T-helper 2 cell (primary cell): ENCODE measurements at regions not wholly inside any gene's neighbourhood (a gene's known extent, or its start where the extent isn't known, plus 50 kb on each side); places are given as distances from the start of the nearest gene placed in this dataset.
"Not testable (repeated sequence)": the region's sequence is repeated elsewhere in the genome, so short reads cannot be mapped to it uniquely, and the experiment has no call there.

Experiments used
- DNase-seq, 5 experiments: peaks; one replicate each; pipeline versions ENCODE4 v3.0.0 to v3.0.0-alpha.2; 2012 to 2022

DNA sequence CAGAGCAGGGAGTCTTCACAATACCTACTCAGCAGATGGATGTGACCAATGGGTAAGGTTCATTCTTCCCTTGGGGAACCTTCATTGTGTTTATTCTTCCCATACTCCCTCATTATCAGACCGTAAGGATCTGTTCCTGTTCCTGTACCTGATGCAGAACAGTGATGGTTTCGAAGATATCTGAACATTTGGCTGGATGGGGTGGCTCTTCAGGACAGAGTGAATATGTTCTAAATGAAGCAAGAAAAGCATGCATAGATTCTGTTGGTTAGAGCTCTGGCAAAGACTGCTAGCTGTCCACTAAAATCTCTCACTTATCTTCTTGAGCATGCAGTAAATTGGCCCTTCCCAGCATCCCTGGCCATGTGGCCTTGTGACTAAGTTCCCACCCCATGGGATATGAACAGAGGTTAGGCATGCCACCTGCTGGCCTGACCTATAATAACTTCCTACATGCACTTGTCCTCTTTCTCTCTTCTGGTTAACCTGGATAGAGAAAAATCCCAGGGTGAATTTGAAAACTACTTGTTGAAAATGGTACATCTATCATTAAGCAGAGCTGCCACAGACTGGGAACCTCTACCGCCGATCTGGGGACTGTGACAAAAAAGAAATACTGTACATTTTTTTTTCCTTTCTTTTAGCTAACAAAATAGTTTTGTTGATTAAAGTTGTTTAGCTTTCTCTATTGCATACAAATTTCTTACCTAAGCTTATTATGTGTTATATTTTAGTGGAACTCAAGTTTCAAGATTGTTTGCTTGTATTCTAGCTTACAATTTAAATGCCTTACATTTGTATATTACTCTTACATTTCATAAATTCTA is 60.0 kb upstream of the BANK1 start:
- DNase-seq, result peak in 4 of 5 experiments; percentile 3 to 53 (median 12)

DNA sequence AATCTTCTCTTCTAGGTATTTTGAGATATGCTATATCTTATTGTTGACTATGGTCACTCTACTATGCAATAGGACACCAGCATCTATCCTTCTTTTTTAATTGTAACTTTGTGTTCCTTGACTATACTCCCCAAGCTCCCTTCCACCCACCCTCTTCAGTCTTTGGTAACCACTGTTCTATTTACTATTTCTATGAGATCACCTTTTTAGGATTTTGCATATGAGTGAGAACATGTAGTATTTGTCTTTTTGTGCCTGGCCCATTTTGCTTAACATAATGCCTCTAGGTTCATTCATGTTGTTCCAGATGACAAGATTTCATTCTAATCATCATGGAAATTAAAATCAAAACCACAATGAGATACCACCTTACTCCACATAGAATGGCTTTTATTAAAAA is 63.3 kb upstream of the BANK1 start:
- DNase-seq, result no peak

DNA sequence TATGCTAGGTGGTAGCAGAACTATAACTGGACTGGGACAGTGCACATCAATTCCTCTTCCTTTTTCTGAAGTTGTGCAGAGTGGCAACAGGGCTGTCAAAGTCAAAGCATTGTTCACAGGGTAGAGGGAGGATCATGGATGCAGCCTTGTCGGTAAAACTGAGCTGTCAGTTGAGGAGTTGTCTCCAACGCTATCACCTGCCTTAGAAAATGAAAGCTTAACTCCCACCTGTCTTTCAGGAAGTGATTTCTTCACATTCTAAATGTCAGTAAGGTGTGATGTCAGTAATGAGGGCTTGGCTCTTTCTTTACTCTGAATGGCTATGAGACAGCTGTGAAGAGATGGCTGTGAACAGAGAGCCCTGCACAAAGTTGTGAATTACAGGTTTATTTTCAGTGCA is 66.4 kb upstream of the BANK1 start:
- DNase-seq, result peak in 1 of 5 experiments; percentile 1

DNA sequence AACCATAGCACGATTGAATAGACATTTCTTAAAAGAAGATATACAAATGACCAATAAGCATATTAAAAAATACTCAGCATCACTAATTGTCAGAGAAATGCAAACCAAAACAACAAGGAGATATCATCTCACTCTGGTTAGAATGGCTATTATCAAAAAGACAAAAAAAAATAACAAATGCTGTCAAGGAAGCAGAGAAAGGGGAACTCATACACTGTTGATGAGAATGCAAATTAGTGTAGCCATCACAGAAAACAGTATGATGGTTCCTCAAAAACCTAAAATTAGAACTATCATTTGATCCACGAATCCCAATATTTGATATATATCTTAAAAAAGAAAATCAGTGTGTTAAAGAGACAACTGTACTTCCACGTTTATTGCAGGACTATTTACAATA is 71.7 kb upstream of the BANK1 start:
- DNase-seq, result no peak

DNA sequence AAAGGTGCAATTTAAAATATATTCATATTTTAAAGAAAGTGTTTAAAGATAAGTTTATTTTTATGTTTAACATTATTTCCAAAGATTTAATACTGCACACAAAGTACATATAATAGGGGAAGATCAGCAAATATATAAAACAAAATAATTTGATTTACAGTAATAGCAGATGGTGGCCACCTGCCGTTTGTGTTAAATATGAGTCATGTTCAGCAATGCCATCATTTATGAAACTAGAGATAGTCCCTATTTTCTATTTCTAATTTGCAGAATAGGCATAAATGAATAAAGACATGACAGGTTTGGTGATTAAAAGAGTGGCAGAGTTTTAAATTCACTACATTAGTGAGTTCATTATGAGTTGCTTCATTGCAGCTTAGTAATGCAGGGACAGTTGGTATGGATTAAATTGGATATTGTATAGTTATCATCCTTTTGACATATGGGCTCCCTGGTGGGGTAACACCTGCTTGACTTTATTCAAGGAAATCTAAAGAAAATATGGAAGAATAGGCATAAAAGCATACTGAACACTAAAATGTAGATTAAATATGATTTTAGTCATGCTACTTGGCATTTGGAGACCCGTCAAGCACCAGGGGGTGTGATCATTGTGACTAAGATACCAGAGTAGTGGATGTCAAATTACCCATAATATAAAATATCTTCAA is 78.8 kb upstream of the BANK1 start:
- no peak for DNase-seq

DNA sequence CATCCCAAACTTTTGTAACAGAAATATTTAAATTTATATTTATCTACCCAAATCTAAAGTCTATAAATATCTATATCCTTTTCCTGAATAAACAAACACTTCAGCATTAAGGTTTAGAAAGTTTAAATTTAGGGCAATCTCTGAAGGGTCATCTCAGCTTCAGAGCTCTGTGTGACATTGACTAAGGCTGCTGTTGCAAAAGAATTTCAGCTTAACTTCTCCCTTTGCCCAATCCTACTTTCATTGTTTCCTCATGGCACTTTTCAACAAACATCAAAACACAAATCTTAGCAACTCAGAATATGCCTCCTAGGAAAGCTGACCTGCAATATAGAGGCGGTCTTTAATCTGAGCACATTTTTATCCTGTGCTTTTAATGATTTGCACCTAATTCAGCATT is 79.7 kb upstream of the BANK1 start:
- DNase-seq, result no peak

DNA sequence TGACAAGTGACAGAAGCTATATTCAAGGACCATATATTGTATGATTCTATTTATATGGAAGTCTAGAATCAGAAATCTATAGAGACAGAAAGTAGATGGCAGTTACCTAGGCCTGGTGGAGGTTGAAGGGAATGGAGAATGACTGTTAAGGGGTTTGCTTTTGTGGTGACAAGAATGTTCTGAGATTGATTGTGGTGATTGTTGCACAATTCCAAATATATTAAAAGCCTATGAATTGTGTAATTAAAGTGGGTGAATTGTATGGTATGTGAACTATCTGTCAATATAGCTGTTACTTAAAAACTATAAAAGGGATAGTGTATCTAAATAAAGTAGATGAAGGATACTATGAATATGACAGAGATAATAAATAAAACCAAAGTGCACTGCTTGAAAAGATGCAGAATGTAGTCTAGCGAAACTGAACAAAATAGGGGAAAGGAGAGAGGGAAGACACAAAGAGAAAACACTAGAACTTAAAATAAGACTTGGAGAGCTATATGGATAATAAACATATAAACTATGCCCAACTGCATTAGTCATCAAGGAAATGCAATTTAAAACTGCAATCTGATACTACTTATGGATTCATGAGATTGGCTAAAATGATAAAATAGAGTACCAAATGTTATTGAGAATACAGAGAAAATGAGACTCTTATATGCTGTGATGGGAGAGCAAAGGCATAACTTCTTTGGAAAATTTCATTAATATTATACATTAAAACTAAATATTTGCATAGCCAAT is 82.1 kb upstream of the BANK1 start:
- no peak for DNase-seq

DNA sequence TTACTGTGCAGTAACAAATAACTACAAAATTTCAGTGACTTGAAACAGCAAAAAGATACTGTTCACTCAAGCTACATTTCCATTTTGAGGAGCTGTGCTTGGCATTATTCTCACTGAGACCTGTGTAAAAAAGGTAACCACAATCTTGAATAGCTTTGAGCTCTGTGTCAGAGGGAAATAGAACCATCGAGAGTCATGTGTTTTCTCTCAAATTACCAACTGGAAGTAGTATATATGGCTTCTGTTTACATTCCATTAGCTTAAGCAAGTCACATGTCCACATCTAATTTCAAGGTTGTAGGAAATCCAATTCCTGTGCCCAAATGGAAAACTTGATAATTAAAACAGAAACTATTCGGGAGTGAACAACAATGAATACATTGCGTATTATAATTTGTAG is 82.9 kb upstream of the BANK1 start:
- DNase-seq, result no peak

DNA sequence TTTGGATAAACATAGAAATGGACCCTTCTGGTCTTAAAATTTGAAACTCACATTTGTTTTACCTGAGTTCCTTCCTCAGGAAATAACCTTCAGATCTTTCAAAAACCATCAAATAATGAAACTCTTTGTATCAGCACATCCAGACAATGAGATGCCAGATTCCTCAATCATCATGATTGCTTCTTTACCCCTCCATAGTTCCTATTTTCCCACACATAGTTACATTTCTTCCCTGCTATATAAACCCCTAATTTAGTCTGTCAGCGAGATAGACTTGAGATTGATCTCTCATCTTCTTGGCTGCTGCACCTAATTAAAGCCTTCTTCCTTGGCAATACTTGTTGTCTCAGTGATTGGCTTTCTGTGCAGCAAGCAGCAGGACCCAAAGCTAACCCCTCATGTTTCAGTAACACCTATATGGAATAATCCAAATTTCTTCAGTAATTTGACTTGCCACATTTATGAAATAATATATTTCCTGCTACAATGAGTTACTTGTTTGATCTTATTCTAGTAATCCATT is 83.9 kb upstream of the BANK1 start:
- DNase-seq, result no peak

DNA sequence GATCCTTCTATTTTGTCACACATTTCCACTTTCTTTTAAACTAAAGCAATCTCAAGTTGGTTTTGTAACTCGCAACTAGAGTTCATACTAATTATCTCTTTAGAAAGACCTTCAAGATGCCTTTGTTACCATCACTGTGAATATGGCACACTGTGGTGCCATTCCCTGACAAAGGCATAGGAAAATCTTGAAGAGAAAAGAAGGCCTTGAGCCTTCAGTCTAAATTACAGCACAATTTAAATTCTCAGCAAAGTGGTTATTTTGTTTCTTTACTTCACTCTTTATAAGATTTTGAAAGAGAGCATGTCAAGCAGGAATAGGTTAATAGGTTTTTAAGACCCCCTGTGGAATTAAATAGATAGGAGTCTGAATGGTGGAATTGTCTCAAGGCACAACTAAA is 89.0 kb upstream of the BANK1 start:
- DNase-seq, result no peak

DNA sequence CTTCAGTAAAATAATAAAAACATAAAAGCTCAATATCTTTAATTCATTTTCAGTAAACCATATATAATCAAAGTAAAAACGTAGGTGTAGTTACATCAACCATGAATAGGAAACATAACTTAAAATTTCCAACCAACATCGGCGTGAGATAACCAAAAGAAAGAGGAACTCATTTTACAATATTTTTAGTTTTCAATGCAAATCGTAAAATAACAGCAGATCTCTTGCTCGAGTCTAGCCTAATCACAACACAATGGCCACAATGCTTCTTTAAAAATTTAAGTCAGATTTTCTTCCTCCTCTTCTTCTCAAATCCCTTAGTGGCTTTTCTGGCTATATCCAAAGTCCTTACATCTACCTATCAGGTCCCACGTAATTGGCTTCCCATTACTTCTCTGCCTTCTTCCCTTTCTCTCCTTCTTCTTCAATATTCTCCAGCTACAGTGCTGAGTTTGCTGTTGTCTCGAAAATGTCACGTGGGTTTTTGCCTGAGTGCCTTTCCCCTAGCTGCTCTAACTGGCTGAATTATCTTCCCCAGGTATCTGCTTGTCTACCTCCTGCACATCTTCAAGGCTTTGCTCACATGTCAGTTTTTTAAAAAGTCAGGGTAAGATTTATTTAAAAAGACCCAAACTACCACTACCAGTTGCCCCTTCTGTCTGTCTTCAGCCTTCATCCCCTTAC is 90.9 kb upstream of the BANK1 start:
- DNase-seq, result no peak

DNA sequence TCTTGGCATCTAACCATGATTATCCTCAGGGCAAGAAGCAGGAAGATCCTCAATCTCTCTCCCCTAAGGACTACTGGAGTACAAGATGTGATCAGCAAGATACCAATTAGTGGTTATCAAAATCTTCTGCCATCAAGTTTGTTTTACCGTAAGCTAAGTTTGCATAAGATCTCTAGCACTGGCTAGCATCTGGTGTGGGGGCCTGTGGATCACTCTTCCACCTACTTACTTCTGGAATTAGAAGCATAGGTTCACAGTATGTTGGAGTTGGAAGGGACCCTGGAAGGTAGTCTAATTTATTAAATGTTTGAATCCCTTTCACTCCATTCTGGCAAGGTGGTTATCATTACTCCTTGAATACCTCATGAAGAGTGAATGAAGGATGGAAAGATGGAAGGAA is 93.3 kb upstream of the BANK1 start:
- DNase-seq, result no peak

DNA sequence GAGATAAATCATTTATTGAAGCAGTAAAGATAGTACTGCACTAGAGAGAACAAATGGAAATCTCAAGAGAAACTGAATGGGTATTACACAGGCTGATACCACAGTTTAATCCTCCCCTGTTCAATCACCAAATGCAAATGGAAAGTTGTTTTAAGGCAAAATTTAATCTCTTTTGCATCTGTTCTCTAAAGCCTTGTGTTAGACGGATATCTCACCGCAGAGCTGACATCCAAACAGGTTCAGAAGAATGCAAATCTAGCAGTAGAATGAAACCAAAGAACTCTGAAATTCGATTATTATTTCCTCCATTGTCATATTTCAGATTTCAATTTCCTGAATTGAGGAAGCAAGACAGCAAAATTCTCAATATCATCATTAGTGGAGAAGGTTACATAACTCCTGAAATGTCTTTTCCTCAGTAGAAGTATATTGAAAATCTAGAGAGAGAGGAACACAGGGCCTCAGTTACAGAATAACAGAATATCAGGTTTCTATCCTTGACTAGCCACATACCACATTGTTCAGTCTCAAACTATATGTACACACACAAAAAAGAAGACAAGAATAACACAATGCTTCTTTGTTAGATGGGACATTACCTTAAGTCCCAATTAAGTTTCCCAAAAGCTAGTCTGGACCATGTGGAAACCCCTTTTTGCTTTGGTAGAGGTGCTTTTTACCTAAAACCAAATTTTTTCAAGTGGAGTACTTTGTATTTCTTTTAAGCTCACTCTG is 94.1 kb upstream of the BANK1 start:
- DNase-seq, result no peak

DNA sequence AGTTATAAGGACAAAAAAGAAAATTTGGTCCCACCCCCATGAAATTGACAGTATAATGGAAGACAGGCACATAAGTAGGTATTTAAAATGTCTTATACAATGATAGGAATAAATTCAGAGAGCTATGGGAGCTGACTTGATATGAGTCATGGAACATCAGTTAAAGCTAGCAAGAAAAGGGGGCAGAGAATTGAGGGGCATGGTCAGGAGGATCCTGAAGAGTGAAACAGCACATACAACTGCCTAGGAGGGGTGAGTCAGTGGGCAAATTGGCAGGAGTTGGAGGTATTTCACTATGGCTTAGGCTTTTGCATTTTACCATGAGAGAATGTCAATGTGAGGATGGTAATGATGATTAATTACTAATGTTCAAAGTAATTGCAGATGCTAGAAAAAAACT is 95.4 kb upstream of the BANK1 start:
- DNase-seq, result no peak

DNA sequence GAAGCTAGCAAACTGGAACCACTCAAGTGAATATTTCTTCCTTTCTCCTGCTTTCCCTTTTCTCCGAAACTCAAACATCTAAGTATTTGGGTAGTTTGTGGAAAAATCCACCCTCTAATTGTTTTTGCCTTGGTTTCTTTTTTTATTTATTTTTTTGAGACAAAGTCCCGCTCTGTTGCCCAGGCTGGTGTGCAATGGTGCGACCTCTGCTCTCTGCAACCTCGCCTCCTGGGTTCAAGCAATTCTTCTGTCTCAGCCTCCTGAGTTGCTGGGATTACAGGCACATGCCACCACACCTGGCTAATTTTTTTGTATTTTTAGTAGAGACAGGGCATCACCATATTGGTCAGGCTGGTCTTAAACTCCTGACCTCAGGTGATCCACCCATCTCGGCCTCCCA is 96.1 kb upstream of the BANK1 start:
- not testable (repeated sequence) for DNase-seq

DNA sequence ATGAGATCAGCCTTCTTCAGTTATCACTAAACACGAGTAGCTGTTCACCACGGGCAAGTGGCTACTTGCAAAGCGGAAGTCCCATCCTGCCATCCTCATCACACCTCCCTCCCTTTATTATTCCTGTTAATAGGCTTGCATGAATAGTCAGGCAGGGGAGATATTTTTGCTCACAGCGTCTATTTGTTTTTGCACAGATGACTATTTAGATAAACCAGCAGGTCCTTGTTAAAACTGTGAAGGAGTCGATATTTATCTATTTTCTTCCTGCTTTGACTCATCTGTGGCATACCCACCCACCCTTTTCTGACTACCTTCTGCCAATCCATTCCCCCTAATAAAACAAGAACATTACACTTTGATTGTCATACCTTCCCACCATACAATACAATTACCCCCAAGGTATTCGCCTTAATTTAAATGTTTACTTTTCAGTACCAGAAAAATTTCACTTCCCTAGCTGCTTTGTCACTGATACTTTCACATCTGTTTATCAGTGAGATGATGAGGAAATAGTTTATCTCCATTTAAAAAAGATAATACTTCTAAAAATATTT is 96.6 kb upstream of the BANK1 start:
- DNase-seq, result no peak

DNA sequence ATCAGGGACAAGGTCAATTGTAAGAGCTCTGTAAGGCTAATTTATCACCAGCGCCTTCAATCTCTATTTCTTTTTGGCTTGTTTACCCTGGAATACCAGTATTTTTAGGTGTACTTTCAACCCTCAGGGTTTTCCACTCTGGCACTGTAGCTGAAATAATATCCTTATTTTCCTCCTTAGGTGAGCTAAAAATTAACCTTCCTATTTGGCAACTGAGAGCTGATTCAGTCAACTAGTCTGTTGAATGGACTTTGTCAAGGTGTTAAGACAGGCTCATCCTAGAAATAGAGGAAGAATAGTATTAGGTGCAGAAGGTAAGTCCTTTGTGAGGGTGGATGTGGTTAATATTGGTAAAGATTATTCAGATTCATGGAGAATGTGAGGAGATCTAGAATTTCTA is 101.3 kb upstream of the BANK1 start:
- no peak for DNase-seq

DNA sequence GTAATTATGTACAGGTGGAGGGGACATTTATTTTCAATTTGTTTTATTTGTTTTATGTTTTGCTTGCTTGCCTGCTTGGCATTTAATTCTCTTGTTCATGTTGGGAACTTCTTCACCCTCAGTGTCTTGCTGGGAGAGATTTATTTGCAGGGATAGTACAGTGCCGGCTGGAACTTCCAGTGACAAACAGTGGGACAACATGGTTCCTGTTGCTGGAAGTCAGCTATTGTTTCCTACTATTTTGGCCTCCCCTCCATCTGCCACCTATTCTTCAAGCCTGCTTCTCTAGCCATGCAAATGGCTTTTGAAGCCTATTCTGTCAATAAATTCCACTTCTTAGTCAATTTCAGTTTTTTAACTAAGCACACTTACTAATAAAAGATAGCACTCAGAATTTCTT is 105.4 kb upstream of the BANK1 start:
- DNase-seq, result no peak

DNA sequence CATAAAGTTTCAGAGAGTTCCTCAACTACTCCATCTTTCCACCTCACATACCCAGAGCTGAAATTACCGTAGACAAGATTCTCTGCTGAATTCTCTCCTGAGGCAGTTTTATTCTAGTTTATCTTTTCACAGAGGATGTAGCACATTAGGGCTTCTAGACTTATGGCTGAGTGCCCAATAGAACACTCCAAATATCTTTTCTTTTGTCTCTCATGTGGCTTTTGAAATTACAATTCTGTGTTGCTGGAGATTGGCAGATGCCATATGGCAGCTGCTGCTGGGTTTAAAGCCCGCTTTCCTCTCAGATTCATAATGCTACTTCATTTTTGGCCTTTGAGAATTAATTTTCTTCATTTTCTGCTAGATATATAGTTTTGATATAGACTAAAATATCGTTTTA is 107.6 kb upstream of the BANK1 start:
- no peak for DNase-seq

DNA sequence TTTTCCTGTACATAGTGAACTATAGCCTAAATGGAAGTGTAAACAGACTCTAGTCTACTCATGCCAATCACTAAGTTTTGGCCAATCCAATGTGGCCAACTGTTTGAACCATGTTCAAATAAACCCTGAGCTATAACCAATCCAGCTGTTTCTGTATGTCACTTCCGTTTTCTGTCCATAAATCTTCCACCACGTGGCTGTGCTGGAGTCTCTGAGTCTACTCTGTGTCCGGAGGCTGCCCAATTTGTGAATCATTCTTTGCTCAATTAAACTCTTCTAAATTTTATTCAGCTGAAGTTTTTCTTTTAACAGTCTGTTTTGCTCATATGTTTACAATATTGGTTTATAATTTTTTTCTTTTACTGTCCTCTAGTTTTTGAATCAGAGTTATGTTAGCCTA is 112.3 kb upstream of the BANK1 start:
- DNase-seq, result no peak

DNA sequence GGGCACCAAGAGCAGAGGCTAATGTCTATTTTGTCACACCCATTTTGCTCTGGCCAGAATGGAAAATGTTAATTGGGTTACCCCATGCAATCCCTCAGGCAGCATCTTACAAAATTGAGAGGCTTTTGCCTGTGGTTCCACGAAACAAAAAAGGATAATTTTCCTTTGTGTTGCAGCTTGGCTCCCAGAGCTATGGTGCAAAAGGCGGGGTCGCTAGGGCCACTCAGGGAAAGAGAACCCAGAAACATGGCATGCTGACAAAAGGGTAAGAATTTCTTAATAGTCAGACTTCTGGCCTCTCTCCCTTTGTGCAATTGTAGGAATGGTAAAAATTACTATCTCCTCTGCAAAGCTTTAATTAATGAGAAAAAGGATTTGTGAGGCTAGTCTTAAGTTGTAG is 119.6 kb upstream of the BANK1 start:
- DNase-seq, result no peak

DNA sequence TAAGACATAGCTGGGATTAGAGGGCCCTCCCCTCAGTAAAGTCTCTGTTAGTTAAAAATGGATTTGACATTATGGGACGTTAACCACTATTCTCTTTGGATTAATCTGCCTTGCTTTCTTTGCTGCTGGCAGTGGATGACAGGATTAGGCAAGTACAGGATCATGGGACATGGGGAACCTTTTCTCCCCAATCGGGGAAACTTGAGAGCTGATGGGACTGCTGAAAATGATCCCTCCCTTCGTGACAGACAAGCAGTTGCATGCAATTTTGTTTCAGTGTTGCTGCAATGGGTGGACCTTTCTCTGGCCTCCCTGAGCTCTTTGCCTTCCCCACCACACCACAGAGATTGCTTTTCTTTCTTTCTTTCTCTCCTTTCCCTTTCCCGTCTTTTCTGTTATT is 120.2 kb upstream of the BANK1 start:
- no peak for DNase-seq
